ENCODE measurements at regions not wholly inside any gene's neighbourhood (a gene's known extent, or its start where the extent isn't known, plus 50 kb on each side); places are given as distances from the start of the nearest gene placed in this dataset.

DNA sequence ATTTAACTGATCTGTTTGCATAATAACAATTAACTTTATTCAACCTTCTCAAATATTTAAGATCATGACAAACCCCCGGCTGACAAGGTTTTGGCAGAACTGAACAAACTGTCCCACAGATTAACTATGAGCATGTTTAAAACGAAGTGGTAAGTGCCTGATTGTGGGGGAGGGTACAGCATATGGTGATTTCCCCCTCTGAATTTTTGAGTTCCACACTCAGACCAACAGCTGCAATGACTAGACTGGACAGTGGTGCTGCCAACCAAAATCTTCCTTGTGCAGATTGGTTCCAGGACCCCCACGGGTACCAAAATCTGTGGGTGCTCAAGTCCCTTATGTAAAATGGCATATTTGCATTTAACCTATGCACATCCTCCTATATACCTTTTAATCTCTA, 449.5 kb downstream of the SHQ1 start:
- no peak for DNase-seq (ENCODE audit: low read depth in 2 of 2)

DNA sequence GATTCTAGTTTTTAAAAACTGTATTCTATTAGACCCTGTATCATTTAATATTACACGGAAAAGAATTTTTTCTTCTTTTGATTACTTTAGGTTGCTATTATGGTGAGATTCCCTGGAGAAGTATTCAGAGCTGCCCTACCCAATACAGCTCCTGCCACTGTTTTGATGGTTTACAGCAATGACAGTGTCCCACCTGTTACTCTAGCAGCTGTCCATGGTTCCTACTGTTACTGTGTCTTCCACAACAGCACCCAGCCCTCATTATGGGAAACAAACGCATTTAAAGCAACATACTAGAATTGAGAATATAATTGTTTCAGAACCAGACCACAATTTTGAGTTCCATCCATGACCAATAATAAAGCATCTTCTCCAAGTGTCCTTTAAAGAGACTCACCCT, 450.7 kb downstream of the SHQ1 start:
- no peak for DNase-seq (ENCODE audit: low read depth in 2 of 2)

DNA sequence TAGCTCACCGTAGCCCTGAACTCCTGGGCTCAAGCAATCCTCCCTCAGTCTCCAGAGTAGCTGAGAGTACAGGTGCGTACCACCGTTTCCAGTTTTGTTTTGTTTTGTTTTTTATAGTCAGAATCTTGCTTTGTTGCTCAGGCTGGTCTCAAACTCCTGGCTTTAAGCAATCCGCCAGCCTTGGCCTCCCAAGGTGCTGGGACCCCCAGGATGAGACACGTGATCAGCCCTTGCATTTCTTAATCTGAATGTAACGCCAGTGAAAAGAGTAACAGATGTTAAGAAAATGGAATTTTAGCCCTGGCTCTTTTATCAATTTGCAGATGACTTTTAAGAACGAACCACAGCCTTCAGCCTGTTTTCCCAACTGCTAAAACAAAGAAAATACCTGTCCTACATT, 451.3 kb downstream of the SHQ1 start:
- no peak for DNase-seq (ENCODE audit: low read depth in 2 of 2)

DNA sequence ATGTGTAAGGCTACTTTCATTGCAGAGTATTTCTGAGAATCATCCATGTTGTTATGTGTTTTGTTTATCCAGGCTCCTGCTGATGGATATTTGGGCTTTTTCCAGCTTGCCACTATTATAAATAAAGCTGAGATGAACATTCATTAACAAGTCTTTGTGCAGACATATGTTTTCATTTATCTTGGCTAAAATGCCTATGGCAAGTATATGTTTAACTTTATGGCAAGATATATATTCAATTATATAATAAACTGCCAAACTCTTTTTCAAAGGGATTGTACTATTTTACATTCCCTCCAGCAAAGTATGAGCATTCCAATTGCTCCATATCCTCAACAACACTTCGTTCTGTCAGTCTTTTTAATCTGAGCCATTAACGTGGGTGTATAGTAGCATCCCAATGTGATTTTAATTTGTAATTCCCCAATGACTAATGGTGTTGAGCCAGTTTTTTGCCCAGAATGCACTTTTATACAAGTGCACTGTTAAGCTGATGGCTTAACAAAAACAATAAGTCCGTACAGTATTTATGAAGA, 452.4 kb downstream of the SHQ1 start:
- no peak for DNase-seq (ENCODE audit: low read depth in 2 of 2)

DNA sequence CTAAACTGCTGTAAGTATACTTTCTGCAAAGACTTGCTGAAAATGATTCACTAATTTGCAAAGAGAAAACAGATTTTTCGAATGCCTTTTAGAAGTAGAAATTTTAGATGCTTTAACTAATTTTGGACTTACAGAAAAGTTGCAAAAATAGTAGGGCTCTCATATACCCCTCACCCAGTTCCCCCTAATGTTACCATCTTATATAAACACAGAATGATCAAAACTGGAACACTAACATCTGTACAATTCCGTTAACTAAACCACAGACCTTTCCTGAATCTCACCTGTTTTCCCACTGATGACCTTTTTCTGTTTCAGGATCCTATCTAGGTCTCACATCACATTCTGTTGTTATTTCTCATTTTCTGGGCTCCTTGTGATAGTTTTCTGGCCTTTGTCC, 454.8 kb downstream of the SHQ1 start:
- DNase-seq (ENCODE audit: low read depth in 2 of 2), result no peak

DNA sequence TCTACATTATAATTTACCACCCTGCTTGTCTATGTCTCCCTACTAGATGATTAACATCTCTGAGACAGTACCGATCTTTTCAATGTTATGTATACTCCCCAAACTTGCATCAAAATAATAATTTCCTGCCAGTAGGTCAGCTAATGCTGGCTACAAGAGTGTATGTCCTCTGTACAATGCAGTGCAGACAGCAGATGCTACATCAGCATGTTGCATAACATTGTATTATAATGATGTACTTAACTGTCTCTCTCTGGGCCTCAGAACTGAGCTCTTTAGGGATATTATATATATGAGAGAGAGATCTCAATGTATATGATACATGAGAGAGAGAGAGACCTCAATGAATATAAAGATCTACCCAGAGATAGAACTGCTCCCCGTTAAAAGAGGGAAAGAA, 456.6 kb downstream of the SHQ1 start:
- DNase-seq (ENCODE audit: low read depth in 2 of 2), result no peak

DNA sequence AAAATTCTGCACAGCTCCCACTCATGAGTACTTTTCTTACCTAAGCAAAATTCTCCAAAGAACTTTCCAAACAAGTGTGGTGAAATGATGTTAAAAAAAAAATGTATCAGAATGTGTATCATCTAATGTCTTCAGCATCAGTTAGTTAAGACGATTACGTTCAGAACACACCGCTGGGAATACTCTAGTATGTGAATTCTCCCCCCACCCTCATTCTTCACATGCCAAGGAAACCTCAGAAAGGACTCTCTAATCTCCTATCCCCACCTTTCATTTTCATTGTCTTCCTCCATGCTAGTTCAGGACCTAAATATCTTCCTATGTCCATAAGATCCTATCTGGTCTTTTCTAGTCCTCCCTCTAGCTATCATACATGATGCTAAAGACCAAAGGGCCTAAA, 457.4 kb downstream of the SHQ1 start:
- DNase-seq (ENCODE audit: low read depth in 2 of 2), result no peak

DNA sequence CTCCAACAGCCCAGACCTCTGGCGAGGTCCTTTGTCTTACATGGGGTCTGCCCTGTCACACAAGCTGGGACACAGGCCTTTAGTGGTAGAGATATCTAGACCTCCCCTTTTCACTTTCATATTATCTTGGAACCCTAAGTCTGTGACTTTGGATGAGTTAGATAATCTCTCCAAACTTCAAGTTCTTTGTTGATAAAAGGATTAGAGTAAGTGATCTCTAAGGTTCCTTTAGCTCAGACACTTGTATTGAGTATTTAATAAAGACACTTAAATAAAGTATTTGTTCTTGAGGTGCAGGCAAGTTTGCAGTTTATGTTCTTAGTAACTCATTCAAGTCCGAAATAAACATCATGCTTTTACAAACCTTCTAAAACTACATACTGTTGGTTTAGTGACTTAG, 459.6 kb downstream of the SHQ1 start:
- DNase-seq (ENCODE audit: low read depth in 2 of 2), result no peak

DNA sequence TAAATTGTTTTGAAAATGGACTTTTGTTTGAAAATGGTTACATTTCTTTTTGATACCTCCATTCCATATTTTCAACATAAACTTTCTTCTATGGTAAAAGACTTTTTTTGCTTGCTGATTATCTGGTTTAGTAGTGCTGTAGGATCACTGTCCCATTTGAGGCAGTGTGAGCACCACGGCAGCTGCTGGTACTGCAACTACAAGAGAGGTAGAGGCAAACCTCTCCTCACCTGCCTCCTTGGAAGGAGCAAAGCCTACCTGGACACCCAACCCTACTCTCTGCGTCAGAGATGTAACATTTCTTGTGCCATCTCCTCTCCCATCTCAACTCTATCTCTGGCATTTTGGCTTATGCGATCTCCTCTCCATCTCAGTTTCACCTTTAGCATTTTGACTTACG, 460.1 kb downstream of the SHQ1 start:
- DNase-seq (ENCODE audit: low read depth in 2 of 2), result no peak

DNA sequence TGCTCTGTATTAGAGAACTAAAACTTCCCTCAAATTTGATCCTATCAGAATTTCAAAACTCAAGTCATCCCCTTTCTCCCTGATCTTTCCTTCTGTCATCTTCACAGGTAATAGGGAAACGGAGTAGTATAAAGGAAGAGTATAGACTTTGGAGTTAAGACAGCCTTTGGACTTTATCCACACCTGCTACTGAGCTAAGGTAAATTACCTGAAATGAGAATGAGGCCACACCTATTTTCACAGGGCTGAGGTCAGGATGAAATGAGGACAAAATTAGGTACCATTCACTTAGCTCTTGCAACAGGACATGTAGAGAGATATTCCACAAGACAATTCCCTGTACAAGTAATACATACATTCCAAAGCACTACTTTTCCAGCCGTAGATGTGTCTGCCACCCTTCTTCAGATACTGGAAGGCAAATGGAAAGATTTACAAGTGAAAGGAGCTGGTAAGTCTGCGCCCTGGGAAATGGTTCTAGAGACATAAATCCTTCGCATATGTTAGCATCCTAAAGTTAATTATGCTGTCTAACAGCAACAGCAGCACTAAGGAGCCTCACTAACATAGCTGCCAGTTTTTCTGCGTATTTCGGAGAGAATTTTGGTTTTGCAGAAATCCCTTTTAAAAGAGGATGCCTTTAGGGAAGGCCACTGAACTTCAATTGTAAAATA, 461.8 kb downstream of the SHQ1 start:
- DNase-seq (ENCODE audit: low read depth in 2 of 2), result no peak

DNA sequence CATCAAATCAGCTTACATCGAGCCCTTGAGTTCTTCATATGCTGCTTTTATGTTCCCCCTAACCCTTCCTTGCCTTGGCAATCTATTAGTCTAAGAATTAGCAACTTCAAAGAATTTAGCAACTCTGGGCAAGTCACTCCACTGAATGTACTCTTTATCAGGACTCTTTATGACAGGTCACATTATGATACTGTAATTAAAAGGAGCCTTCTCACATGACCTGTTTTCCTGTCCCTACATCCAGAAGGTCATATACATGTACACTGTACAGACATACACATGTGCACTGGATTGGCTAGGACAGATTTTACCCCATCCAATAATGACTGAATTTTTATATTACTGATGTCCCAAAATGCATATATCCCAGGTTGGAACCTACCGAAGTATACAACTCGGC, 463.1 kb downstream of the SHQ1 start:
- DNase-seq (ENCODE audit: low read depth in 2 of 2), result no peak

DNA sequence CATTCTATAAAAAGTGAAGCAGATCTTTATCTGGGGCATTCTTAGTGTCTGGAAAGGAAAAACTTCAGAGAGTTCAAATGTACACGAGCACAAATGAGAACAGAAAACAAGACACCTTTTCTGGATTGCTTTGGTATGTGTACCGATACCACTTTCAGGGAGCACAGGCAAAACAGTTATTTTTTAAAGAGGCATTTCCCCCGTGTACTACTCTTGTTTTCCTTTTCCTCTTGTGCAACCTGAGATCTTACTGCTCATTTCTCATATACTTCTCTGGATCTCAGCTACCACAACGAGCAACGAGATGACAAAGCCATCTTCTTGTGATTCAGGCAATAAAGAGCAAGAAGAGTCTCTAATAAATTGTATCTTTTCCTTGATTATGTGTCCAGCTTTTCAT, 463.6 kb downstream of the SHQ1 start:
- no peak for DNase-seq (ENCODE audit: low read depth in 2 of 2)

DNA sequence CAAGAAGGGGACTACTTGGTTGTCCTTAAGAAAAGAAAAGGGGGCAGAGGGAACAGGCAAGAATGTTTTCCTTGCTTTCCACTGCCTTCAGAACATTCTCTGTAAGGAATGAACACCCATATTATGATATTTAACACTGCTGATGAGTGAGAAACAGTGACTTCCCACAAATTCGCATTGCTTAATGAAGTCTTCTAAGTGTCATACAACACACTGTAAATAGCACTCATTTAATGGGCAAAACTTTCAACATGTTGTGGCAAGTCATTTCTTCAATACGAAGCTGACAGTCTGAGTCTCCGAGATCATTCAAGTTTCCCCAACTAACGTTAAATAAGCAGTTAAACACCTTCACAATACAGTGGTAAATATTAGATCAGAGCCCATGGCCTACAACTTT, 464.4 kb downstream of the SHQ1 start:
- no peak for DNase-seq (ENCODE audit: low read depth in 2 of 2)

DNA sequence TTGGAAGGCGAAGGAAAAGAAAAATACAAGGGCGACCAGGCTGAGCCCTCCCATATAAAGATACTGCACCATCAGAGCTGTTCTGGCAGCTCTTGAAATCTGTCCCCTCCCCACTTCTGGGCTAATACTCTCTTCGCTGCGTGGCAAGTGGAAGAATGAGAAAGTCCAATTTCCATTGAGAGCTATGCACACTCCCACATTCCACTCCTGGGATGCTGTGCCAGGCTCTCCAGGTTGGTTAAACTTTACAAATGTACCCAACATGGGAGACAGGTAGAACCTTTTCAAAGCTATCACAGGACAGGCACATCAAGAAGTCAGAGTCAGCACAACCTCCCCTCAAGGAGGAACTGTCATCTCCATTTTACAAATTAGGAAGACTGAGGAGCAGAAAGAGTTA, 465.0 kb downstream of the SHQ1 start:
- DNase-seq (ENCODE audit: low read depth in 2 of 2), result no peak

DNA sequence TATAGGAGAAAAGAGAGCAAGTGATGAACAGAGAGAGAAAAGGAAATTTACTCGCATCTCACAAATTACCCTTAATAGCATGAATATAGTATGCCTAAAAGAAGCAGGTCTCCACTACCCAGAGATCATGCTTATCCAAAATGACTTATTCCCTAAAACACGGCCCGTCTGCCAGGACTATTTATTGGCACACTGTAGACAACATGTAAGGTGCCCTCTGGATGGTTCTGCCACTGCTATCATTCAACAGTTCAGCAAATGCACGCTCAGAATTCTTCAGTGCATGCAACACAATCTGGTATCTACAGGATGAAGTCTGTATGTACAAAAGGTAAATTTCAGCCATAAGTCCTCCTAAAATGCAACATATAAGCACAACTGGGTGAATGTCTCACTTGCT, 465.8 kb downstream of the SHQ1 start:
- DNase-seq (ENCODE audit: low read depth in 2 of 2), result no peak

DNA sequence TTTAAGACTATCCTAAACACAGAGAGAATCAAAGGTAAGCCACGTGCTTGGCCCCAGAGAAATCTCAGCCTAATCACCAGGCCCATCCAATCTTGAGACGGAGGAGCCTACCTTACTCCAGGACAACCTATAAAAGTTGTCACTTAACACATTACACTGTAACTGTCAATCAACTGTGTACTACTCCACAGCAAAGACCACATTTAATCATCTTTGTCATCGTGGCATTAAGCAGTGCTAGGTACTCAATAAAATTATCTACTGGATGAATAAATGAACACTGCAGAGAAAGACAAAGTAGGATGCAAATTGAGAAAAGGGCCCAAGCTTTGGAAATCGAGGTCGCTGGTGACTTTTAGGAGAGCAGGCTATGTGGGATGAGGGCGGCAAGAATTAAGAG, 466.7 kb downstream of the SHQ1 start:
- no peak for DNase-seq (ENCODE audit: low read depth in 2 of 2)

DNA sequence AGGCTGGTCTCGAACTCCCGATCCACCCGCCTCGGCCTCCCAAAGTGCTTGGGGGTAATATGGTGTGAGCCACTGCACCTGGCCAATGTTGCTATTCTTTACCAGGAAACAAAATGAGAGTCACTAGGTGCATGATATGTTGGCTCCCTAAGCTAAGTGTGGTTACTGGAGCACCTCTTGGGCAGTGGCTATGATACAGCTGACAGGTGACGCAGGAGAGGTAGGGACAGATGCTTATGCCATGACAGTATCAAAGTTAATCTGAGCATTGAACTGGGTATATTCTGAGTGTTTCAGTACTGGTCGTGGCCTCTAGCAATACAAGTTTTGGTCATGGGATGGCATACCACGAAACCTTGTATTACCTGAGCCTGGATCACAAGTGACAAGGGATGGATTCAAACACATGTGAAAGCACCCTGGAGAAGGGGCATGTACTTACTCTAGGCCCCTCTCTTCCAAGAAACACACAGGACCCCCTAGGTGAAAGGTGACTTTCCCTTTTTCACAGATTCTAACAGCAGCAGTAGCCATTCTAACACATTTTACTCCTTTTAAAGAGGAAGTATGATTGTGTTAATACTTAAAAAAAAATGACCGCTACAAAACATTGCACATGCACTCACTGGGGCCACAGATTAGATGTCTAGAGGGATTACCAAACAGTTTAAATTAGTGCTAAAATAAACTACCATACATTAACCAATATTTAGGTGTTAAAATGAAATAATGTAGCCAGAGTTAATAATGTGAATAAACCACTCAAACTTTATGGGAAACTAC, 467.3 kb downstream of the SHQ1 start:
- no peak for DNase-seq (ENCODE audit: low read depth in 2 of 2)

DNA sequence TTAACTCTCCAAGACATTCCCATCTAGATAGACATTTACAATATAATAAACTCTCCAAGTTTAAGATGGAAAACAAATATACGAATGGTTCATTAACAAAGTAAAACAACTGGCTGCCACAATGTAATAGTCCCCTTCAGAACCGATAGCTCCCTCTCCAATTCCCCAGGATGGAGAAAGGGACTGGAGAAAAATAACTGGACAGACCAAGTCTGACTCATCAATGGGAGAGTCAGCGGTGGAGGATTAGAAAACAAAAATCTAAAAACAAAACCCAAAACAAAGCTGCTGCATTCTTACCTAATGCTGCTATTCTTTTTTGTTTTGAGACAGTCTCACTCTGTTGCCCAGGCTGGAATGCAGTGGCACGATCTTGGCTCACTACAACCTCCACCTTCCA, 468.1 kb downstream of the SHQ1 start:
- no peak for DNase-seq (ENCODE audit: low read depth in 2 of 2)

DNA sequence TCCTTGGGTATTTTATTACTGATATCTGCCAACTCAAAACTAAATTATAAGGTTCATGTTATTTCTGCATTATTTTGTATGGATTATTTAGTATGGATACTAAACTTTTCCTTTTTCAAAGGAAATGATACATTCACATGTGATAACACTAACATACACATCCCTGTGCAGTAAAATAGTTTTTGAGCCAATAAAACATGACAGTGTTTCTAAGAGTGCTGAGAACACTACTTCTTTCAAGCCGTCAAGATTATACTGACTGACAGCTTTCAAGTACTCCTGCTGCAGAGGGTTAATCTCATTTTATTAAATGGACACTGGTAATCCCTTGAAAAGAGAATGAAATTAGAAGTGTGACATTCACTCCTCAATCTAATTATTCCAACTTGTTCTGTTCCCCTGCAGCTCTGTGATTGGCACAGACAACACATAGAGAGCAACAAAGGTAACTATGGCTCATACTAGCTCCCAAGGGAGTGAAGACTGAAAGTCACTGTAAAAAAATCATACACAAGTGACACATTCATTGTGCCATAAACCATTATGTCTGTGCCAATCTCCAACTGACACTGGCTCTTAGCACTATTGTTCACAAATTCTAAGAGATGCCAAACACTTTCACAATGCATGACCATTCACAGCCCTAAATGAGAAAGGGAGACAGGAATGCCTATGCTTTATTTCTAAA, 468.6 kb downstream of the SHQ1 start:
- no peak for DNase-seq (ENCODE audit: low read depth in 2 of 2)

DNA sequence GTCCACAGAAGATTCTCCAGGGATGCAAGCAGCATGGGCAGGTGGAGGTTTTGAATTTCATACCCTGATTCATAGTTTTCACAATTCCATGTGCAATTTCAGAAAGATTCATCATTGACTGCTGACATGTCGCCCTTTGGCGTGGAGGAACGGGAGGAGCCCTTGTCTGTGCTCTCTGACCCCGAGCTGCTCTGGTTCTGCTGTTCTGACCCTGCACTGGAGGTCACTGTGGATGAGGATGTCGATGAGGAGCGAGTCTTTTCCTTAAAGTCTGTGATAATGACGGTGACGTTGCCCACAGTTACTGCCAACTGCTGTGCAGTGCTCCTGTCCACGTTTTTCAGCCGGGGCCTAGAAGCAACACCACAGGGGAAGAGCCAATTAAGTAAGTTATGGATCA, 470.0 kb downstream of the SHQ1 start:
- DNase-seq (ENCODE audit: low read depth in 2 of 2), result no peak

DNA sequence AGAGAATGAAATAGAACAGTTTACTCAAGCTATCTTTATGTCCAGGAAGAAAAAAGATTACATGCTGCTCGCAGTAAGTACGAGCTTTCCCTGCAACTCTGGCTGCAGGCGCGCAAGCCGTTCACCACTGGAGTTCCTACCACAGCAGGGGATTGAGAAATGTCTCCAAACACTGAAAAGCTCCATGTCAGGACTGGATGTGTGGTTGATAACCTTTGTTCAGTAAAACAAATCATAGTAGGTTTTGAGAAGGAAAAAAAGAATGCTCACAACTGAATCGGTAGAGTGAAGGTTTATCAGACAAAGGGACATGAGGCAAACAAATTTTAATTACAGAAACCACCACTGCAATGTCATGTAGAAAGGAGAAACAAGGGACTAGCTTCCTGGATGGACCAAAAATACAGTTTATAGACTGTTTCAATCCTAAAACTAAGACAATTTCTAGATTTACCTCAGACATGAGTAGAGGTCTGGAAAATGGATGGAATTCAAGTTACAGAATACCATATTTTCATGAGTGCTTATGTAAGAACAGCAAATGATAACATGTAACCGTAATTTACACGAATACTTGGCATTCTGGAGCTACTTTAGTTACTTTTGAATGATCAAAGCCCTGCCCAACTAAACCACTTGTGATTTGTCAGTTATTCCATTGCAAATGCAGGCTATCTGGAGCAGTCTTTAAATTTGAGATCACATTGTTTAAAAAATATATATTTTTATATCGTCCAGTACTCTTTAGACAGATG, 471.1 kb downstream of the SHQ1 start:
- DNase-seq (ENCODE audit: low read depth in 2 of 2), result no peak

All from activated CD8-positive, alpha-beta memory T cell treated with anti-CD3 and anti-CD28 coated beads for 4 hours (primary cell).